Esophagus muscularis mucosa (tissue), 4 donors: ENCODE measurements at regions not wholly inside any gene's neighbourhood (a gene's known extent, or its start where the extent isn't known, plus 50 kb on each side); places are given as distances from the start of the nearest gene placed in this dataset.

Source experiments
- CTCF ChIP-seq, 3 experiments: fragments of 200-600 bp in 2 of 3; fragments of 450-650 bp in 1 of 3; sonication (generic) in 2 of 3; IDR thresholded peaks; one replicate each; pipeline ENCODE4 v1.5.1; 2017 to 2019; ENCODE audit warnings: antibody characterized with exemption in 3 of 3, mild to moderate bottlenecking in 2 of 3, moderate library complexity in 1 of 3
- EP300 ChIP-seq: sonication (generic); formaldehyde crosslinking; IDR thresholded peaks from one replicate; pipeline ENCODE4 v1.6.1; 2017; ENCODE audit warnings: antibody characterized with exemption
- POLR2A ChIP-seq: fragments of 450-650 bp; IDR thresholded peaks from one replicate; pipeline ENCODE4 v1.6.1; 2017; ENCODE audit warnings: antibody characterized with exemption, moderate library complexity, mild to moderate bottlenecking, low read depth
- POLR2AphosphoS5 ChIP-seq, 2 donors: sonication (generic); formaldehyde crosslinking; IDR thresholded peaks; one replicate each; pipeline ENCODE4 v1.6.1; 2017; ENCODE audit warnings: antibody characterized with exemption in 2 of 2

DNA sequence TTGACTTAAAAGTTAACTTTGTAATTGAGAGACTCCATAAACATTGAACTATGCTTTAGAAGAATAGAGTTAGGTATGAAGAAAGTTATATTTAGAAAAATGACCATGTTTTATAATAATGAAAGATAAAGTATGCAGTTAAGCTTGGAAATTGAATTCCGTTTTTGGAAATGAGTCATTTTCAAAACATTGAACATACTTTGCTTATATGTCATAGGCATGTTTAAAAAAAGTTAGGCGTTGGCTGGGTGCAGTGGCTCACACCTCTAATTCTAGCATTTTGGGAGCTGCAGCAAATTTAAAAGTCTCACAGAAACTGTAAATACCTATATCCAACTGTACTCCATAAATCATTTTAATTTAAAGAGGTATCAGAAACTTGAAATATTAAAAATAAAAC lies 607.4 kb downstream of the CBLN2 start:
- TF ChIP-seq CTCF (IDR thresholded peaks at IDR 0.05) (no peak), POLR2AphosphoS5 (IDR thresholded peaks at IDR 0.05) (no peak), POLR2A (no peak), EP300 (no peak)
